GM18502 (cell line): ENCODE measurements at regions not wholly inside any gene's neighbourhood (a gene's known extent, or its start where the extent isn't known, plus 50 kb on each side); places are given as distances from the start of the nearest gene placed in this dataset.
"Not testable (repeated sequence)": the region's sequence is repeated elsewhere in the genome, so short reads cannot be mapped to it uniquely, and the experiment has no call there.

Experiments used
- ATAC-seq: cut with Tn5 transposase; IDR thresholded peaks from one replicate; pipeline ENCODE4 v1.9.1; 2021; ENCODE audit warnings: mild to moderate bottlenecking; ENCODE audit not compliant: unreplicated experiment, poor library complexity

GRCh38 chr1:215022204-215022603, 60.3 kb upstream of the KCNK2 start:
- no peak for ATAC-seq

GRCh38 chr1:215022741-215023141, 59.8 kb upstream of the KCNK2 start:
- no peak for ATAC-seq

- ATAC-seq: no peak
Measured at GRCh38 chr1:215023155-215023832, 59.2 kb upstream of the KCNK2 start.

- no peak for ATAC-seq
Measured at GRCh38 chr1:215028954-215029353, 53.6 kb upstream of the KCNK2 start.

GRCh38 chr1:215030581-215030980, 52.0 kb upstream of the KCNK2 start:
- ATAC-seq: not testable (repeated sequence)

GRCh38 chr1:215031392-215031791, 51.1 kb upstream of the KCNK2 start:
- ATAC-seq: no peak
